ENCODE measurements at regions not wholly inside any gene's neighbourhood (a gene's known extent, or its start where the extent isn't known, plus 50 kb on each side); places are given as distances from the start of the nearest gene placed in this dataset.

- CTCF ChIA-PET (ENCODE audit: partially characterized antibody), result no interaction called here
- H3K4me3 Mint-ChIP-seq, result no peak overlapping the region
- no peak for DNase-seq
- no peak overlapping the region for H3K27ac ChIP-seq (ENCODE audit: low read depth, low read length)
- no peak overlapping the region for H3K4me3 ChIP-seq (ENCODE audit: low read length in 2 of 2)
- no peaks in the 10 kb centered on the region for H3K4me1 ChIP-seq (ENCODE audit: insufficient read depth, low read length)
- H3K27ac Mint-ChIP-seq, result no peak overlapping the region
- intact Hi-C loops (cut with micrococcal nuclease), result no loop called here
- no peaks in the 10 kb centered on the region for H3K4me1 Mint-ChIP-seq
- no peaks in the 10 kb centered on the region for H3K27me3 ChIP-seq (ENCODE audit: insufficient read depth, low read length)
- H3K27me3 Mint-ChIP-seq, result peaks cover 0 to 2% of the 10 kb centered on the region in 2 donors
- H3K36me3 Mint-ChIP-seq, result no peaks in the 10 kb centered on the region
- POLR2A ChIA-PET (ENCODE audit: partially characterized antibody), result no interaction called here
- no peaks in the 10 kb centered on the region for H3K36me3 ChIP-seq (ENCODE audit: insufficient read depth, low read length)
- H3K9me3 Mint-ChIP-seq, result peaks cover 0 to 1% (median 0%) of the 10 kb centered on the region in 8 donors
- no peaks in the 10 kb centered on the region for H3K9me3 ChIP-seq (ENCODE audit: control insufficient read depth in 1 of 2, low read length in 2 of 2)
Measured at GRCh38 chr3:135840436-135840835, 125.1 kb upstream of the PPP2R3A start.

DNA sequence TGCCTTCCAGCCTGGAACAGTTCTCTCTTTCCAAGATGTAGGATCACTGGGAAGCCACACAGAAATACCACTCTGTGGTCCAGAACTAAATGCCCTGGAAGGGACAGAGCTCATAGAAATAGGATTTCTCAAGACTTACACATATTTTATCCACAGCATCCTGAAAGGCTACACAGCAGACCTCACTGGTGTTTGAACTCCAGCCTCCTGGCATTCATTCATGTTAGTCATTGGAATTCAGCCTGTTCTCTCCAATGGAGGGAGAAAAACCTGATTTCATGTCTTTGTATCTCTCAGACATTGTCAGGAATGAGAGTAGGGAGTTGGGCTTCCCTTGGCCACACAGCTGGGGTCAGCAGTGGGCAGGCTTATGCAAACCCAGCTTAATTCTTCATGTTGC lies 121.1 kb upstream of the PPP2R3A start:
- POLR2A ChIA-PET (ENCODE audit: partially characterized antibody), result no interaction called here
- H3K27ac ChIP-seq (ENCODE audit: low read depth, low read length), result no peak overlapping the region

DNA sequence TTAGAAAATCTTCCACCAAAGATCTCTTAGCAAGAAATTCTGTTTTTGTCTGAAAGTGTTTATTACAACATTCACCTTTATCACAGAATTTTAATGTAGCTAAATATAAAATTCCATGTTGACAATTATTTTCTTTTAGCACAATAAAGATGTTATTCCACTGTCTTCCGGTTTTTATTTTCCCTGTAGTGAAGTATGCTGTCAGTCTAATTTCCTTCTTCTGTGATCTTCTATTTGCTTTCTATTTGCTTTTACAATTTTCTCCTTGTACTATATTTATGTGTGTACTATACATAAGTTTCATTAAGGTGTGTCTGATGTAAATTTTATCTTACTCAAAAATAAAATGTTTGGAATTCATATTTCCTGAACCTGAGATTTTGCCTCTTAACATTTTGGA lies 117.5 kb upstream of the PPP2R3A start:
- Histone ChIP-seq H3K4me3 (ENCODE audit: low read length in 2 of 2) (no peak overlapping the region), H3K36me3 (ENCODE audit: insufficient read depth, low read length) (no peaks in the 10 kb centered on the region), H3K27me3 (ENCODE audit: insufficient read depth, low read length) (no peaks in the 10 kb centered on the region), H3K27ac (ENCODE audit: low read depth, low read length) (no peak overlapping the region), H3K4me1 (ENCODE audit: insufficient read depth, low read length) (no peaks in the 10 kb centered on the region), H3K9me3 (ENCODE audit: control insufficient read depth in 1 of 2, low read length in 2 of 2) (no peaks in the 10 kb centered on the region)
- Mint-ChIP-seq H3K4me3 (no peak overlapping the region), H3K27me3 (peaks cover 0 to 1% of the 10 kb centered on the region in 2 donors), H3K9me3 (peaks cover 0 to 3% (median 0%) of the 10 kb centered on the region in 8 donors), H3K27ac (no peak overlapping the region), H3K36me3 (no peaks in the 10 kb centered on the region), H3K4me1 (no peaks in the 10 kb centered on the region)
- DNase-seq, result no peak
- intact Hi-C loops (cut with micrococcal nuclease), result no loop called here
- ChIA-PET POLR2A (ENCODE audit: partially characterized antibody) (no interaction called here), CTCF (ENCODE audit: partially characterized antibody) (no interaction called here)

More for the DNA sequence above, 121.1 kb upstream of the PPP2R3A start:
- no peak for DNase-seq
- Mint-ChIP-seq H3K9me3 (peaks cover 0 to 2% (median 0%) of the 10 kb centered on the region in 8 donors), H3K36me3 (no peaks in the 10 kb centered on the region), H3K27me3 (peaks cover 0 to 2% of the 10 kb centered on the region in 2 donors), H3K27ac (no peak overlapping the region), H3K4me1 (no peaks in the 10 kb centered on the region), H3K4me3 (no peak overlapping the region)
- CTCF ChIA-PET (ENCODE audit: partially characterized antibody), result no interaction called here
- intact Hi-C loops (cut with micrococcal nuclease), result no loop called here
- no peaks in the 10 kb centered on the region for H3K36me3 ChIP-seq (ENCODE audit: insufficient read depth, low read length)
- H3K9me3 ChIP-seq (ENCODE audit: control insufficient read depth in 1 of 2, low read length in 2 of 2), result no peaks in the 10 kb centered on the region
- H3K27me3 ChIP-seq (ENCODE audit: insufficient read depth, low read length), result no peaks in the 10 kb centered on the region
- no peaks in the 10 kb centered on the region for H3K4me1 ChIP-seq (ENCODE audit: insufficient read depth, low read length)
- no peak overlapping the region for H3K4me3 ChIP-seq (ENCODE audit: low read length in 2 of 2)

DNA sequence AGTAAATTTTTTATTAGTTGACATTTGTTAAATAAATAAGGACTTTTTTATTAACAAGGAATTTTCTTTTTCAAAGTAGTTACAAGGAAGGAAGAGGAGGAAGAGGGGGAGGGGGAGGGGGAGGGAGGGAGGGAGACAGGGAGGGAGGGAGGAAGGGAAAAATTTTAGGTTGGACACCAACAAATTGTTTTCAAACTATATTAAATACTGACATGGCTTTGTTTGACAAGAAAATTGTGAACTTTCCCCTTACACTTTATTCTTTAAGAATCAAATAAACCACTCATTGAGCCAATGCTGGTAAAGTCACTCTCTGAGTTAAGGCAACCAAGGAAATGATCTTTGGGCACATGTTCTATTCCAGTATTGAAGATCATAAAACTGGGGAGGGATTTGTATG lies 115.7 kb upstream of the PPP2R3A start:
- CTCF ChIA-PET (ENCODE audit: partially characterized antibody), result no interaction called here
- DNase-seq, result no peak
- H3K9me3 Mint-ChIP-seq, result peaks cover 0 to 3% (median 0%) of the 10 kb centered on the region in 8 donors
- H3K36me3 ChIP-seq (ENCODE audit: insufficient read depth, low read length), result no peaks in the 10 kb centered on the region
- intact Hi-C loops (cut with micrococcal nuclease), result no loop called here
- H3K4me1 Mint-ChIP-seq, result no peaks in the 10 kb centered on the region
- H3K4me3 ChIP-seq (ENCODE audit: low read length in 2 of 2), result no peak overlapping the region
- no peaks in the 10 kb centered on the region for H3K4me1 ChIP-seq (ENCODE audit: insufficient read depth, low read length)
- no peaks in the 10 kb centered on the region for H3K9me3 ChIP-seq (ENCODE audit: control insufficient read depth in 1 of 2, low read length in 2 of 2)
- no peak overlapping the region for H3K4me3 Mint-ChIP-seq
- POLR2A ChIA-PET (ENCODE audit: partially characterized antibody), result interaction anchor here (0.6 kb wide), 1 partner anchor 961 kb away, joined by 3 read pairs; no protein-coding TSS in a partner anchor
- no peaks in the 10 kb centered on the region for H3K36me3 Mint-ChIP-seq
- H3K27me3 Mint-ChIP-seq, result no peaks in the 10 kb centered on the region
- no peak overlapping the region for H3K27ac ChIP-seq (ENCODE audit: low read depth, low read length)
- H3K27me3 ChIP-seq (ENCODE audit: insufficient read depth, low read length), result no peaks in the 10 kb centered on the region
- H3K27ac Mint-ChIP-seq, result no peak overlapping the region

DNA sequence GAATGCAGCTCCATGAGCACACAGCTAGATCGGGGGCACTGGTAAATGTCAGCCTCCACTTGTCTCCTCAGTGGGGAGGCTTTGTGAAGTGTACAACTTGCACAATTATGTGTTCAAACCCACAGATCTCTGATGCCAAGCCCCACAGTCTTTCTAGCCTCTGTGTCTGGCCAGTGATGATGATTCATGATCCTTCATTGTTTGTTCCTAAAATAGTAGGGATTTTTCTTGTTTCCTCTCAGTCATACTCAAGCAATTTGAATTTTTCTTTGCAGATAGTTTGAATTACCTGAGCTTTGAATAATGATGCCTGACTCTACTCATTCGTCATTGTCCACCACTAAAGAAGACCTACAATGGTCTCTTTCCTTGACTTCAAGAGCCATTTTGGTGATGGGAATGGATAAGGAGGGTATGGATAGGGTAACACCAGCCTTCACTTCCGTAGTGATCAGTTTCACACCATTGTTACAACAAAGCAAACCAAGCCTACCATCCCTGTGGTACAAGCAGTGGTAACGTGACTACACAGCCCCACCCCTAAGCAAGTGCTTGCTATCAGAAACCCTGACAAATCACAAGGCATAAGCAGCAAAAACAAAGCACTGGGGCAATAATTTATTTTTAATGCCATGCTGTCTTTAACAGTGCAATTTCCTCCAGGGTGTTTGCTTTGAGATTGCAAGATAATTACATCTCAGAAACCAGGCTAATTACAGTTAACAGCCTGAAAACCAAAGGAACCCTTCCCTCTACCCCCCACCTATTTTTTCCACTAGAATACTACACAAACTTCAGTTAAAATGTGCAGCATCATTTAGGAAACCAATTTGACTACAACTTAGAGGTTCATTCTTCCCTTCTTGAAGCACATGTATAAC lies 114.1 kb upstream of the PPP2R3A start:
- Mint-ChIP-seq H3K36me3 (no peaks in the 10 kb centered on the region), H3K27ac (no peak overlapping the region), H3K4me1 (no peaks in the 10 kb centered on the region), H3K9me3 (peaks cover 0 to 3% (median 0%) of the 10 kb centered on the region in 8 donors), H3K27me3 (no peaks in the 10 kb centered on the region), H3K4me3 (no peak overlapping the region)
- no peak overlapping the region for H3K27ac ChIP-seq (ENCODE audit: low read depth, low read length)
- DNase-seq, result no peak
- no peak overlapping the region for H3K4me3 ChIP-seq (ENCODE audit: low read length in 2 of 2)
- no peaks in the 10 kb centered on the region for H3K27me3 ChIP-seq (ENCODE audit: insufficient read depth, low read length)
- CTCF ChIA-PET (ENCODE audit: partially characterized antibody), result no interaction called here
- H3K4me1 ChIP-seq (ENCODE audit: insufficient read depth, low read length), result no peaks in the 10 kb centered on the region
- no peaks in the 10 kb centered on the region for H3K9me3 ChIP-seq (ENCODE audit: control insufficient read depth in 1 of 2, low read length in 2 of 2)
- POLR2A ChIA-PET (ENCODE audit: partially characterized antibody), result no interaction called here
- no peaks in the 10 kb centered on the region for H3K36me3 ChIP-seq (ENCODE audit: insufficient read depth, low read length)
- intact Hi-C loops (cut with micrococcal nuclease), result no loop called here

- H3K4me3 Mint-ChIP-seq, result no peak overlapping the region
- CTCF ChIA-PET (ENCODE audit: partially characterized antibody), result no interaction called here
- H3K36me3 Mint-ChIP-seq, result no peaks in the 10 kb centered on the region
Measured at GRCh38 chr3:135853981-135854380, 111.5 kb upstream of the PPP2R3A start.

DNA sequence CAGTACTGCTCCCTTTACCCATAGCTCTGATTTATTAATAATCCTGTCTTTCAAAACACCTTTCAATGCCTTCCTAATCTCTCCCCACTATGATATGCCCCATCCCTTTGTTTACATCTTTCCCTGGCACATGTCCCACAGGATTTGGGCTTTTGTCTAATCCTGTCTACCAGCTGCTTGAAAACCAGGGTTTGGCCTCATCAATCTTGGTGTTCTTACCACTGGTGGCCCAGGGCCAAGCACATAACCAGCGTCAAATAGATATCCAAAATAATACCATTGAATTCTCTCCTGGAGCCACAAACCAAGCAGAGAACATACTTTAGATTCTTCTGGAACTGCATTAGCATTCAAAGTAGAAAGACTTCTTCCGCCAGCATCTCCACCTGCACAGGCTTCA lies 104.8 kb upstream of the PPP2R3A start:
- no peak overlapping the region for H3K4me3 Mint-ChIP-seq
- Histone ChIP-seq H3K4me1 (ENCODE audit: insufficient read depth, low read length) (no peaks in the 10 kb centered on the region), H3K27me3 (ENCODE audit: insufficient read depth, low read length) (no peaks in the 10 kb centered on the region), H3K27ac (ENCODE audit: low read depth, low read length) (no peak overlapping the region), H3K4me3 (ENCODE audit: low read length in 2 of 2) (no peak overlapping the region), H3K36me3 (ENCODE audit: insufficient read depth, low read length) (no peaks in the 10 kb centered on the region), H3K9me3 (ENCODE audit: control insufficient read depth in 1 of 2, low read length in 2 of 2) (no peaks in the 10 kb centered on the region)
- H3K27me3 Mint-ChIP-seq, result peaks cover 0 to 2% of the 10 kb centered on the region in 2 donors
- intact Hi-C loops (cut with micrococcal nuclease), result no loop called here
- H3K4me1 Mint-ChIP-seq, result no peaks in the 10 kb centered on the region
- ChIA-PET CTCF (ENCODE audit: partially characterized antibody) (no interaction called here), POLR2A (ENCODE audit: partially characterized antibody) (no interaction called here)
- H3K36me3 Mint-ChIP-seq, result no peaks in the 10 kb centered on the region
- DNase-seq, result no peak
- no peak overlapping the region for H3K27ac Mint-ChIP-seq
- peaks cover 0 to 2% (median 0%) of the 10 kb centered on the region in 8 donors for H3K9me3 Mint-ChIP-seq

More at GRCh38 chr3:135853981-135854380, 111.5 kb upstream of the PPP2R3A start:
- peaks cover 0 to 3% (median 0%) of the 10 kb centered on the region in 8 donors for H3K9me3 Mint-ChIP-seq
- H3K27ac Mint-ChIP-seq, result no peak overlapping the region
- H3K27ac ChIP-seq (ENCODE audit: low read depth, low read length), result no peak overlapping the region
- H3K36me3 ChIP-seq (ENCODE audit: insufficient read depth, low read length), result no peaks in the 10 kb centered on the region
- H3K27me3 Mint-ChIP-seq, result no peaks in the 10 kb centered on the region
- intact Hi-C loops (cut with micrococcal nuclease), result no loop called here
- no peaks in the 10 kb centered on the region for H3K9me3 ChIP-seq (ENCODE audit: control insufficient read depth in 1 of 2, low read length in 2 of 2)
- no peaks in the 10 kb centered on the region for H3K27me3 ChIP-seq (ENCODE audit: insufficient read depth, low read length)
- no peak for DNase-seq
- H3K4me1 Mint-ChIP-seq, result no peaks in the 10 kb centered on the region
- no peaks in the 10 kb centered on the region for H3K4me1 ChIP-seq (ENCODE audit: insufficient read depth, low read length)
- no peak overlapping the region for H3K4me3 ChIP-seq (ENCODE audit: low read length in 2 of 2)
- POLR2A ChIA-PET (ENCODE audit: partially characterized antibody), result no interaction called here

Data from CD4-positive, alpha-beta memory T cell (primary cell).